HG03025 (cell line): ENCODE measurements at regions not wholly inside any gene's neighbourhood (a gene's known extent, or its start where the extent isn't known, plus 50 kb on each side); places are given as distances from the start of the nearest gene placed in this dataset.
"Not testable (repeated sequence)": the region's sequence is repeated elsewhere in the genome, so short reads cannot be mapped to it uniquely, and the experiment has no call there.

Experiments
- ATAC-seq: cut with Tn5 transposase; IDR thresholded peaks from one replicate; pipeline ENCODE4 v1.9.1; 2021; ENCODE audit warnings: mild to moderate bottlenecking, moderate library complexity; ENCODE audit not compliant: unreplicated experiment, low FRiP score

DNA sequence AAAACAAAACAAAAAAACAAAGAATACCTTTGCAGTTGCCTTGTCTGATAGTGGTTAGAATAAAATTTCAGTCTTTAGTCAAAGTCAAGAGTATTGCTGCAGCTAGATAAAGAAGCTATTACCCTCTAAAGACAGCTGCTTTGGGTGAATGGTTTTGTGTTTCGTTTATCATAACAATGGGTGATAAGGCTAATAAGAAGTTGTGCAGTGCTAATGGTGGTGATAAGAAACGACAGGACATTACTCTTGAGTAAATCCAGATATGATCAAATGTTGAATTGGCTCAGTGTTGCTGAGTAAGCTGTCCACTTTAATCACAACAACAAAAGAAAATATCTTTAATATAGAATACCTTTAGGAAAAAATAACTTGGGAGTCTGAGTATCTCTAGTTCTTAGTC, 1825.3 kb downstream of the SLITRK5 start:
- ATAC-seq = no peak

GRCh38 chr13:89497658-89498057, 1826.5 kb downstream of the SLITRK5 start:
- no peak for ATAC-seq

- ATAC-seq = no peak
These were observed 1831.1 kb downstream of the SLITRK5 start for GRCh38 chr13:89502286-89502685.

- no peak for ATAC-seq
These were observed 1832.8 kb upstream of the MIR17HG start for GRCh38 chr13:89514534-89515312.

- no peak for ATAC-seq
These were observed 1831.5 kb upstream of the MIR17HG start for GRCh38 chr13:89515948-89516347.

DNA sequence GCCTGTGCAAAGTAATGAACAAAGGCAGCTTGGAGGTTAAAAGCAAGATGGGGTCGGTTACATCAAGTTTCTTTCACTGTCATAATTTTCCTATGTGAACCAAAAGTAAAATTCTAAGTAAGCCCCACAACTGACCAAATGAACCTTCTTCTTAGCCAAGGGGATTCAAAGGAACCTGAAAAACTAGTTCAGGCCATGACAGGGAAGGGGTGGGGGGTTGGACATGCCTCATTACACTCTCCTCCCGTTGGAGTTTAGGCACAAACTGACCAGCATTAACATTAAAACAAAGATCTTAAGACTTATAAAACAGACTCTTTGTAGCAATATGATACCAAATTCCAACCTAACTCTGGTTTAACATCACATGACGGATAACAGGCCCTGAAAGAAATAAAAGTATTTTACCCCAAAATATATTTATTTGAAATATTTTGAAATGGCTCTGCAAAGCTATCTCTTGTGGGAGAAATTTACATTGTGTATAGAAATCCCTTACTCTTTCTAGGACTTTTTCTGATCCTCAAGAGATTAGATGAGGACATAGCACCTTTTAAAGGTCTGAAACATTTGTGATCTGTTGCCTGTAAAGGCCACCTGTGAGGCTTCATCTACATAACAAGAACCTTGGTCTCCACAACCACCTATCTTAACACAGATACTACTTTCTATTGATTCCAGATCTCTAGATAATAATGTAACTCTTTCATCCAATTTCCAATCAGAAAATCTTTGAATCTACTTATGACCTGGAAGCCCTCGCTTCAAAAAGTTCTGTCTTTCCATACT, 1829.0 kb upstream of the MIR17HG start:
- no peak for ATAC-seq

DNA sequence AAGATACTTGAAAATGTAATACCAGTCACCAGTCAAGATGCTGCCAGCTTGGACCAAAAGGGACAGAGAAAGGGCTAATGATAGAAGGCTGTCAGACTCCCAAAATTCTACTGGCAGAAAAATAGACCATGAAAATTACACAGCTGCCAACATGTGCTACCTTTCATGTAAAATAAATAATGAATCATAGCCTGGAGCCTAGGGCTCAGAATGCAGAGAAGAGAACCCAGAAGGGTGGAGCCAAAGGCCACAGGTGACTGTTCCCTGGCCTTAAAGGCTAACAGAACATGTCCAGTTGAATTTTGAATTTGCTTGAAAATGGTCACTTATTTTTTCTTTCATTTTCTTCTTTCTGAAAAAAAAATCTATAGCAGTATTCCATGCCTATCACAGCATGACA, 1827.0 kb upstream of the MIR17HG start:
- no peak for ATAC-seq

GRCh38 chr13:89521672-89522071, 1825.8 kb upstream of the MIR17HG start:
- ATAC-seq = not testable (repeated sequence)

DNA sequence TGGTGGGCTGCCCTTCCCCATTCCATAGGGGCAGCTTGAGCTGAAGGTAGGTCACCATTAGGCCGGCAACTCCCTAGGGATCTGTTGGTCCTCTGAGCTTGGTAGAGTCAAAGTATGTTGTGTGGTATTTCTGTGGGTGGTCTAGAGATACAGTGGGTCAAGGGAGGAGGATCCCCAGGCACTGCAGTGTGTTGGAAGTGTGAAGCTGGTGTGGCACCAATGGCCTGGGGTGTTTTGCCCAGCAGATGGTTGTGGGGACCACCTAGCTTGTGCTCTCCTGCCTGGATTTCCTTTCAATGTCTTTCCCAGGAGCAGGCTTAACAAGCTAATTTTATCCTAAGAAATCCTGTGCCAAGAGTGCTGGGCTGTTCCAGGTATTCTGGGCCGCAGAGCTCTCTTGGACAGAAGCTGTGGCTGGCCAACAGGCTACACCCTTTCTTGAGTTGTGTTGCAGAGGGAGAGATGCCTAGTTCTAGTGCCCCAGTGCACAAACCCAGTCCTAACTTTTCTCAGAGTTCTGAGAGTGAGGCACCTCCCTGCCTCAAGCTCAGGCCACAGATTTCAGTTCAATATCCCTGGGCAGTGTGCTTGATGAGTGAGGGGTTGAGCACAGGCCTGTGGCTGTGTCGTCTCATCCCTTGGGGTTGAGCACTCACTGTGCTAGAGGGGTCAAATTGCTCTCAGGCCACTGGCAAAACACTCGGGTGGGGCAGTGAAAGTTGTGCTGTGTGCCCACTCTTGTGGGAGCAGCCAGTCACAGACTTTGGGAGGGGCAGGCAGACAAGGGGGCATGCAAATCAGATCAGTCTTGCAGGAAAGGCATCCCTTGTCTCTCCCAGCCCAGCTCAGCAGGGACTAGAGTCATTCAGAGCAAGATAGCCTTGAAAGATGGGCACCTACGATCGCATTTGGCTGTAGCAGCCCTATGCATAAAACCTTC, 1806.1 kb upstream of the MIR17HG start:
- no peak for ATAC-seq

- ATAC-seq = no peak
These were observed 1796.5 kb upstream of the MIR17HG start for GRCh38 chr13:89550938-89551337.

DNA sequence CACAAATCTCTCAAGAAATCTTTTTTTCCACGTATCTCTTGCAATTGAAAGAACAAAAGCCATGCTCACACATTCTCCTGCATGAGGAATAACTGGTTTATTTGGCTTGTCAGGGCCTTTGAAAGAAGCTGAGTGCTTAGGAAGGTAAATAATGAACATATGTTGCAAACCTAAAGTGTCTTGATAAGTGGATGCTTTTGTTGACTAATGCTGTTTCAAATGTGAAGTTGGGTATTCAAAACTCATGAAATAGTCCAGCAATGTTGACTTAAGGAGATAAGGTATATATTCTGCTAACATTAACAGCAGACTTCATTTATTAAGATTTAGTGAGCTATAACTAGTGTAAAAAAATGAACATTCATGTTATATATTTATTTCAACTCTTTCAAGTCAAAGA, 1792.7 kb upstream of the MIR17HG start:
- ATAC-seq = no peak

DNA sequence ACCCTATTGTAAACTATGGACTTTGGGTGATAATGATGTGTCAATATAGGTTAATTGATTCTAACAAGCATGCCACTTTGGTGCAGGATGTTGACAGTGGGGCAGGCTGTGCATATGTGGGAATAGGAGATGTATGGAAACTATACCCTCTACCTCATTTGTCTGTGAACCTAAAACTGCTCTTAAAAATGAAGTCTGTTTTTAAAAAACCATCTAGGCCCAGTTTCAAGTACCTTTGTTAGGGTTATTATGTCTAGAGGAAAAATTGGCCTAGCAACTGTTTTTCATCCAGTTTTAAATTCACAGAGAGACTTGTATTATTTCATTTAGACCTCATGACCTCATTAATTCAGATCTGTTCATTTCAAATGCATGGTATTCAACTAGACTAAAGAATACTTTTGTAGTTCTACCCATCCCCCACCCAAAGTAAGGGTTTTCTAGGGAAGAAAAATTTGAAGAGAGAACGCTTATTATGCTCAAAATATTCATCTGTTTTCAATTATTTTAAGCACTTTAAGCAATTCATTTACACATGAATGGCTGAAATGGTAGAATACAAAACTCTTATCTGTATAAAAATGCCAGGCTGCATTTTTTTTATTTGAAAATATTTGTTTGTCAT, 1781.9 kb upstream of the MIR17HG start:
- ATAC-seq = no peak

GRCh38 chr13:89567025-89567424, 1780.5 kb upstream of the MIR17HG start:
- ATAC-seq = no peak

DNA sequence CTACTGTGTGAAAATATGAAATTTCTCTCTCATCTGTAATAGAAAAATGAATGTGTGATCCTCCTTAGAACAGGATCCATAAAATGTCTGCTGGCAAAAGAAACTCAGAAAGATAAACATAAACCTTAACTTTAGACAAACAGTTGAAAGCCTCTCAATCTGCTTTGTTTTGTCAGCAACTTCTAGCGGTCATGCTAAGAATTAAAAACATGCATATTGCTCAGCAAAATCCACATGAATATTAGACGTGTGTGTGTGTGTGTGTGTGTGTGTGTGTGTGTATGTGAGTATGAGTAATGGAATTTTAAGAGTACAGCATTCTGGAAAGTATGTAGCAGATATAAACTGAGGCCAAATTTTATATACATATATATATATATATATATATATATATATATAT, 1779.2 kb upstream of the MIR17HG start:
- no peak for ATAC-seq

- no peak for ATAC-seq
These were observed 1778.7 kb upstream of the MIR17HG start for GRCh38 chr13:89568746-89569145.

GRCh38 chr13:89571676-89572075, 1775.8 kb upstream of the MIR17HG start:
- ATAC-seq = no peak

GRCh38 chr13:89574077-89574476, 1773.4 kb upstream of the MIR17HG start:
- no peak for ATAC-seq

- no peak for ATAC-seq
These were observed 1770.2 kb upstream of the MIR17HG start for GRCh38 chr13:89577301-89577700.

DNA sequence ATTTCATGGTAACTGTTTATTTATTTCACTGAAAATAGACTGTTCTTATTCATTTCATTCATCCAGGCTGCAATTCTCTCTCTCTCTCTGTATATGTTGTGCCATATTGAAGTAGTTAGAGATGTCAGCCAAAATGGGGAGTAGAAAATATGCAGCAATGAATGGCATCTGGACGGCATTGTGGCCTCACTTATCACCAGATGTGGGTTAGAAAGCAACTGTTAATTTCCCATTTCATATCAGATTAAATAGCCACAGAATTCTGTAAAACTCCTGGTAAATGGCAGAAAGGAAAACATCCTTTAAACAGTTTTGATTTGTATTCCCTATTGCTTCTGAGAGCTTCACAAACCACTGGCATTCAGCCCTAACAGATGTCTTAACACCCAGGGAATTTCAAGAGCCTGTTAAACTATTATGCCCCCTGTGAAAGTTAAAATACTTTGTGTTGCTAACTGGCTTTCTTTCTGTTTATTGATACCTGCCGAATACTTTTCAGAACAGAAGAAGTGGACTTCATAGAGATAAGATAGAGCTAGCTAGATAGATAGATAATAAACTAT, 1763.3 kb upstream of the MIR17HG start:
- no peak for ATAC-seq

DNA sequence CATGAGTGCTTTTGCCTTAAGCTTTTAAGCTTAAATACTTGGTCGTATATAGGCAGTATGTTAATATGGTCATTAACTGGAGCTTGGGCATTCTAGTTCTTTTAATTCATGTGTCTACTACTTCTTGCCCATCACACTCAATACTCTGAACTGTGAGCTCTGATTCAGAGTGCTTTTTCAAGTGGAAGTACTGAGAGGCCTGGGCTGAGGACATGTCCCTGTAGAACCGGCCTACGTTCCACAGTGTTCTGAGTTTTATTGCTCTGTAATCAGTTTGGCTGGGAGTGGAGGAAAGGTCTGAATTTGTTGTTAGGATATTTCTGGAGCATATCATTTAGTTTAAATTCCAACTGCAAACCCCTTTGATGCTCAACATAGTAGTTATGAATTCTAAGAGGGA, 1744.8 kb upstream of the MIR17HG start:
- no peak for ATAC-seq
